ENCODE measurements at regions not wholly inside any gene's neighbourhood (a gene's known extent, or its start where the extent isn't known, plus 50 kb on each side); places are given as distances from the start of the nearest gene placed in this dataset.
A peak's percentile ranks its signal among the peaks of the same experiment; 100 is the strongest.

DNA sequence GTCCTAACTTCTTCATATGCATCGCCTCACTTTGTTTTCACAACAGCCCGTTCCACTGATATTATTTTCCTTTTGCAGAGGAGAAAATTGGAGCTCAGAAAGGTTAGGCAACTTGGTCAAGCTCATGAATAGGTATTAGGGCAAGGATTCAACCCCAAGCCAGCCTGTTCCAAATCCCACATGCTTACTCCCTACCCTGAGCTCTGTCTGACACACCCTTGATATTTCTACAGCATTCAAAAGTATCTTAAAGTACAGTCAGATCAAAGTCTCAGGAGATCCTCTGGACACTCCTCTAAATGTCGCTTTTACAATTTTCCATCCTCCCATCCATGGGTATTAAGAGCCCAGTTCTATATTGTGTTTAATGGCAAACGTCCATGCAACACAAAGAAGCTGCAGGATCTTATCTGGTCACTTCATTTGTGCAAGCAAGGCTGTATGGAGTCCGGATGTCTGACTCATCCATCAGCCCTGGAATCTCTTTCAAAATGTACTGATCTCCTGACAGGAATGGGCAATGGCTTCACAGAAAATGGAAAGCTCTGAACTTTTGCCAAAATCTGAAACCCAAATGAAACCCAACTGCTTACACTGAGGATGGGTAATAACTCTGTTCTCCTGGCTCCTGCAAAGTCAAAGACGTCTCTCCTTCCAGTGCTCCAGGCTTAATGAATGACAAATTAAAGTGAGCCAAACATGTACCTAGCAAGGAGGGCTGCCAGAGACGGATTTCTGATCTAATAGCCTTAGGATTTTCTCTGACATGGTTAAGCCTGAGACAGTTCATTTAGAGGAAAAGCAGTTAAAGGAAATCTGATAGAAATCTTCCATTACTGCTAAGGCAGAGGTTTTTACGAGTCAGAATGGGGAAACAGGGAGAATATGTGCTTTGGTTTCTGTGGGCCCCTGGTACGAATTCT, 230.9 kb upstream of the RORA start:
- DNase-seq, result peak; percentile 94

DNA sequence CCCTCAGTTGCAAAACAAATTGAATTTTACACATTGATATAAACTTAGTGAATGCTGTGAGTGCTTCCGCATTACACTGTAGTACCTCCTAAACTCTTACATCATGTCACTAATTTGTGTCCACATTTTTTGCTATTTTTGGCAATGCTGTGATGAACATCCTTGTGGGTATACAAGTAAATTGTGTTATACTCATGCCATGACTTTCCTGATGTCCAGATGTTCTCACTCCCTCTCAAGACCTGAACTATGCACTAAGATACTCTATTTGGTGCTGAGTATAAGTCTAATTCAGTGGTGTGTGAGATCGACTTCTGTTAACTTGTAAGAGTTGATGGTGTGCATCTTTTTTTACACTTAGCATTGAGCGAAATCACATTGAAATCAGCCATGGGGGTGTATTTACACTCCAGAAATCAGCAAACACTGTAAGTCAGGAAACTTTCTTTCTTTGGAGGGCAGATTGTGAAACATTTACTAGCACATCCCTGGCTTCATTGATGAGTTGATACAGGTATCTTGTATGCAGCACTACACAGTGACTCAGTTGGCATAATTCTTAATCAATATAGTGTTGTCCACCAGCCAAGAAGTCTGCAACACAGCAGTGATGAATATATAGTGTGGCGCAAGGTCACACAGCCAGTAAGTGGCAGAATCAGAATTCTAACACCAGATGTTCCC, 228.1 kb upstream of the RORA start:
- no peak for DNase-seq

DNA sequence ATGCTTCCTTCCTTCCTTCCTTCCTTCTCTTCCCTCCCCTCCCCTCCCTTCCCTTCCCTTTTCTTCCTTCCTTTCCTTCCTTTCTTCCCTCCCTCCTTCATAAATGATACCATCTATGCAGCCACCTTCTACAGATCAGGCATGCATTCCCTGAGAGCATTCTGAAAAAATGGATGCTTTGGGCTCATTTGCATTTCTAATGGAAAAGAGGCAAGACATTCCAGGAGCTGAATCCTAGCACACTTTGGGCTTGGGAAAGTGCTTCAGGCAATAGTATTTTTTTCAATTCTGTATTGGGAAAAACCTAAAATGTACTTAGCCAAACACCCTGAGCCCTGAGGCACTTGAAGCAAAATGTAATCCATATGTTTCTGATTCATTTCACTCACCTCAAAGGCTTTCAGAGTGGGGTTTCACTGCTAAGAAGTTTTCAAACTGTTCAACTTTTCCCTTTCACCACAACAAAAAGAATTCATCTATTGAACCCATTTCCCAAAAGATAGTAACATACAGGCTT, 220.1 kb upstream of the RORA start:
- DNase-seq, result peak; percentile 35

DNA sequence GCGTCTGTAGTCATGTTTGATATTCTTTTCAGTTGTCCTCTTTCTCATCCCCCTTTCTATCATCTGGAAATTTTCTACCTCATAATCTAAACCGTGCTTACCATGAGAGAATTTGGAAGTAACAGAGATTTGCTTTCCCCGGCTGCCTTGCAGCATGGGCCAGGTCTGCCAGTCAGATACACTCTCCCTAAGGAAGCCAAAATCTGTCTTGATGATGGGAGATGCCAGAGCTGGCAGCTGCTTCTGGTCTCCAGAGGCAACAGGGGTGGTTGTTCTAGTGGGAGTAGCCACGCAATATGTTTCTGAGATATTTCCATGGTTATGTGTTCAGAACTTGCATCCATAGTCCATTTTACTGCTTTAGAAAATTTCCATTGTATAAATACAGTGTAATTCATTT, 218.9 kb upstream of the RORA start:
- no peak for DNase-seq

- no peak for DNase-seq
These were observed 215.5 kb upstream of the RORA start for GRCh38 chr15:61444585-61444984.

- no peak for DNase-seq
These were observed 213.7 kb upstream of the RORA start for GRCh38 chr15:61442821-61443220.

DNA sequence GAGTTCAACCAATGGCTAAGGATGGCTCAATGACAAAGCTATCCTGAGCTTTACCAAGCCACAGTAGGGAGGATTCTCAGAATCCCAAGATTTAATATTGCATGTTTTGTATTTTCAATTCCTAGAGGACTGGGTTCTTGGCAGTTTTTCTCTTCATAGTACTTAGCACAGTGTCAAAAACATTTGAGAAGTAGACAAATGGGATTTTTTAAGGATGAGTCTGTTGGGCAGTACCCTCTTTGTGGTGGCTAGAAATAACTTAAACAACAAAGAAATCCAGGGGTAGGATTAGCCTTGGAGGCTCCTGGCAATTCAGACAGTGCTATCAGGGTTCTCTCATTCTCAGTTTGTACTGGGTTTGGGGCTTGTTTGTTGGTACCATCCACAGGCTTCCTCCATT, 212.8 kb upstream of the RORA start:
- peak; percentile 54 for DNase-seq

GRCh38 chr15:61426466-61426865, 197.4 kb upstream of the RORA start:
- DNase-seq, result no peak

- DNase-seq, result no peak
These were observed 196.8 kb upstream of the RORA start for GRCh38 chr15:61425934-61426333.

- DNase-seq, result no peak
These were observed 193.7 kb upstream of the RORA start for GRCh38 chr15:61422773-61423172.

DNA sequence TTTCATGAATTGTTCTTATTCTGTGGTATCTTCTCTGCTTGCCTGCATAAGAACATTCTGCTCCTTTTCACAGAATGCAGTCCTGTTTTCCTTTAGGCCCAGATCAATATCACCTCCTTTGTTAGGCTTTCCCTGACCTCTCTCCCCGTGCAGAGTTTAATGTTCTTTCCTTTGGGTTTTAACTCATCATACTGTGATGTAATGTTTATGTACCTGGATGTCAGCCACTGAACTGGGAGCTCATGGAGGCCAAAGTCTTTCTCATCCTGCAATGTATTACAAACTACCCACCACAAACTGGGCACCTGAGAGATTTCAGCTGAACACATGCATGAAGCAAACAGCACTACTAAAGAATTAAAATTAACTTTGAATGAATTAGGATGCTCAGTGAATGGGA, 192.8 kb upstream of the RORA start:
- no peak for DNase-seq

GRCh38 chr15:61421470-61421869, 192.4 kb upstream of the RORA start:
- no peak for DNase-seq

- DNase-seq, result no peak
These were observed 191.4 kb upstream of the RORA start for GRCh38 chr15:61420546-61420945.

GRCh38 chr15:61415617-61416120, 186.6 kb upstream of the RORA start:
- DNase-seq, result no peak

GRCh38 chr15:61411902-61412510, 182.9 kb upstream of the RORA start:
- no peak for DNase-seq

- no peak for DNase-seq
These were observed 181.6 kb upstream of the RORA start for GRCh38 chr15:61410662-61411061.

GRCh38 chr15:61404567-61404966, 175.5 kb upstream of the RORA start:
- peak; percentile 4 for DNase-seq

GRCh38 chr15:61403884-61404283, 174.8 kb upstream of the RORA start:
- no peak for DNase-seq

DNA sequence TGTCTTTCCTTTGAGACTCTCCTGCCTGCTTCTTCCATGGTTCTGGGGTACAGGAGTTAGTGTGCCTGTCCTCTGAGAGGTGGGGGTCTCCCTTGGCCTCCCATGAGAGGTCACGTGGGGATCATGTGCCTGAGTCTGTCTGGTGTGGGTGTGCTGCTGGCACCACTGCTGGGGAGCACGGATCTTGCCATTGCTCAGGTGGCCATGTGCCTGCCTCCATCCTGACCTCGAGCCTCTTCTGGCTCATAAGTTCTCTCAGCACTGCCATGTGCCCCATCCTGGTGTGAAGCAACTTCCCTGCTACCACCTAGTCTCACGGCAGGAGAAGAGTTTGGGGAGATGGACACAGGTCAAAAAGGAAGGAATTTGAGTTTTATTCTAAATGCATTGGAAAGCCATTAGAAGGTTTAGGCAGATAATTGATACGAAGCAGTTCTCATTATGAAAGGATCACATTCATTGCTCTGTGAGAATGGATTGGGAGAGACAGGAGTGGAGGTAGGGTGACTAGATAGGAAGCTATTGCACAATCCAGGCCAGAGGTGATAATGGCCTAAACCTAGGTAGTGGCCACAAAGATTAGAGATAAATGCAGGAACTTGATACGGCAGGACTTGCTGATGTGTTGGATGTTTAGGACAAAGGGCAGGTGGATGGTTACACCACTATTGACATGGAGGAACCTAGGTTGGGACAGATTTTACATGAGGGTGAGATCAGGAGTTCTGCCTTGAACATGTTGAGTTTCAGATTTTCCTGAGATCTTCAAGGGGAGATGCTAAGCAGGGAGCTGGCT, 173.0 kb upstream of the RORA start:
- DNase-seq, result no peak

DNA sequence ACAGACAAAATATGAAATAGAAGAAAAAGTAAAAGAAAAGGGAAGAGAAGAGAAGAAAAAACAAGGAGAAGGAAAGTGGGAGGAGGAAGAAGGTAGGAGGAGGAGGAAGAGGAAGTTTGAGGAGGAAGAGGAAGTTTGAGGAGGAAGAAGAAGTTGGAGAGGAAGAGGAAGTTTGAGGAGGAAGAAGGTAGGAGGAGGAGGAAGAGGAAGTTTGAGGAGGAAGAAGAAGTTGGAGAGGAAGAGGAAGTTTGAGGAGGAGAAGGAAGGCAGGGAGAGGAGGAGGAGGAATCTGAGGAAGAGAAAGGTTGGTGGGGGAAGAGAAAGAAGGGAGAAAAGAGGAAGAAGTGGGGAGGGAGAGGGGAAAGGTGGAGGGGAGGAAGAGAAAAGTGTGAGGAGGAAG, 169.2 kb upstream of the RORA start:
- no peak for DNase-seq

DNA sequence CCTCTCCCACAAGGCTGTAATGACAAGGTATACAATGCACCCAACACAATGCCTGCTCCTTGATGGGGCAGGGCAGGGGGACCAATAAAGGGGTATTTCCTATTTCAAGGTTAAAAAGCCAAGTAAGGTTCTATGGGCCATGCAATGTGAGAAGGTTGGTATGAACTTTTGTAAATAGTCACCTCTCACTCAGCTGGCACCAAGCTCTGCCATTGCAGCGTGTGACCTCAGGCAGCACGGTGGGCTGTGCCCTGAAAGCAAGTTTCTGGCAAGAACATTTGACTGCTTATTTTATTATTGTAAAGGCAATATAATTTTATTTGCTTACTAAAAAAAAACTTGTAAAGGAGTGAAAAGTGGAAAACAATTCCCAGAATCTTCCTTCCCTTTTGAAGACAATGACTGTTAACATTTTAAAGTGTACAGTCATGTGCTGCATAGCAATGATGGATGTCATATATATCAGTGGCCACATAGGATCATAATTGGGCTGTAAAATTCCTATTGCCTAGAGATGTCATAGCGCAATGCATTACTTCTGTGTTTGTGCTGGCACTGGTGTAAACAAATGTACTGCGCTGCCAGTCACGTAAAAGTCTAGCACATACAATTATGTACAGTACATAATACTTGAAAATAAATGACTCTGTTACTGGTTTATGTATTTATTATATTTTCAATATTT, 167.3 kb upstream of the RORA start:
- peak; percentile 17 for DNase-seq

- DNase-seq, result no peak
These were observed 164.8 kb upstream of the RORA start for GRCh38 chr15:61393949-61394348.

All from fibroblast of upper back skin (primary cell).